Mesothelial cell of epicardium (in vitro differentiated cells): ENCODE measurements at regions not wholly inside any gene's neighbourhood (a gene's known extent, or its start where the extent isn't known, plus 50 kb on each side); places are given as distances from the start of the nearest gene placed in this dataset.

Experiments used
- DNase-seq, 2 experiments: peaks; one replicate each; pipeline ENCODE4 v3.0.0; 2021; ENCODE audit warnings: low spot score in 2 of 2; ENCODE audit not compliant: unreplicated experiment in 2 of 2
- H3K27ac Mint-ChIP-seq: 2 replicates; pipeline ENCODE4 v1.8.0; 2021; ENCODE audit warnings: mixed read lengths
- H3K27me3 Mint-ChIP-seq: 2 replicates; pipeline ENCODE4 v1.8.0; 2021; ENCODE audit warnings: low read depth, mixed read lengths
- H3K36me3 Mint-ChIP-seq: 2 replicates; pipeline ENCODE4 v1.8.0; 2021; ENCODE audit warnings: mixed read lengths
- H3K4me1 Mint-ChIP-seq: 2 replicates; pipeline ENCODE4 v1.8.0; 2021; ENCODE audit warnings: mixed read lengths
- H3K4me3 Mint-ChIP-seq: 2 replicates; pipeline ENCODE4 v1.8.0; 2021; ENCODE audit warnings: mild to moderate bottlenecking, moderate library complexity, mixed read lengths
- H3K9me3 Mint-ChIP-seq: 2 replicates; pipeline ENCODE4 v1.8.0; 2021; ENCODE audit warnings: mixed read lengths
- CTCF ChIP-seq: fragments of 200-600 bp; sonication (generic); IDR thresholded peaks from one replicate; pipeline ENCODE4 v1.5.0; 2021; ENCODE audit warnings: antibody characterized with exemption; ENCODE audit not compliant: unreplicated experiment

- Mint-ChIP-seq H3K9me3 (peaks cover 29% of the 10 kb centered on the region), H3K27ac (no peak overlapping the region), H3K4me1 (no peaks in the 10 kb centered on the region), H3K4me3 (no peak overlapping the region), H3K27me3 (no peaks in the 10 kb centered on the region), H3K36me3 (no peaks in the 10 kb centered on the region)
- DNase-seq: no peak
- TF ChIP-seq CTCF: no peak
Measured at GRCh38 chr6:68400396-68400795, 234.7 kb upstream of the ADGRB3 start.

- H3K27me3 Mint-ChIP-seq: no peaks in the 10 kb centered on the region
- H3K36me3 Mint-ChIP-seq: no peaks in the 10 kb centered on the region
Measured at GRCh38 chr6:68391953-68392352, 243.1 kb upstream of the ADGRB3 start.

GRCh38 chr6:68372991-68373390, 262.1 kb upstream of the ADGRB3 start:
- DNase-seq: no peak
- H3K27ac Mint-ChIP-seq: no peak overlapping the region
- no peaks in the 10 kb centered on the region for H3K9me3 Mint-ChIP-seq
- H3K4me1 Mint-ChIP-seq: peaks cover 1% of the 10 kb centered on the region
- H3K36me3 Mint-ChIP-seq: no peaks in the 10 kb centered on the region
- H3K27me3 Mint-ChIP-seq: no peaks in the 10 kb centered on the region
- no peak overlapping the region for H3K4me3 Mint-ChIP-seq
- TF ChIP-seq CTCF: no peak

More at GRCh38 chr6:68391953-68392352, 243.1 kb upstream of the ADGRB3 start:
- no peak for TF ChIP-seq CTCF
- no peak for DNase-seq
- no peaks in the 10 kb centered on the region for H3K4me1 Mint-ChIP-seq
- no peak overlapping the region for H3K27ac Mint-ChIP-seq
- peaks cover 18% of the 10 kb centered on the region for H3K9me3 Mint-ChIP-seq
- H3K4me3 Mint-ChIP-seq: no peak overlapping the region

GRCh38 chr6:68368845-68369244, 266.2 kb upstream of the ADGRB3 start:
- H3K4me1 Mint-ChIP-seq: no peaks in the 10 kb centered on the region
- no peak overlapping the region for H3K4me3 Mint-ChIP-seq
- H3K9me3 Mint-ChIP-seq: no peaks in the 10 kb centered on the region
- no peaks in the 10 kb centered on the region for H3K27me3 Mint-ChIP-seq
- no peak overlapping the region for H3K27ac Mint-ChIP-seq
- no peak for DNase-seq
- no peak for TF ChIP-seq CTCF
- H3K36me3 Mint-ChIP-seq: no peaks in the 10 kb centered on the region

GRCh38 chr6:68364271-68364805, 270.7 kb upstream of the ADGRB3 start:
- H3K4me1 Mint-ChIP-seq: no peaks in the 10 kb centered on the region
- DNase-seq: no peak
- no peak overlapping the region for H3K27ac Mint-ChIP-seq

More at GRCh38 chr6:68364271-68364805, 270.7 kb upstream of the ADGRB3 start:
- Mint-ChIP-seq H3K9me3 (peaks cover 7% of the 10 kb centered on the region), H3K27me3 (no peaks in the 10 kb centered on the region), H3K4me3 (no peak overlapping the region), H3K36me3 (no peaks in the 10 kb centered on the region)
- no peak for TF ChIP-seq CTCF
